ENCODE measurements at regions not wholly inside any gene's neighbourhood (a gene's known extent, or its start where the extent isn't known, plus 50 kb on each side); places are given as distances from the start of the nearest gene placed in this dataset.

- H3K4me3 ChIP-seq (ENCODE audit: low read depth, low read length): no peak overlapping the region
- no peak for TF ChIP-seq CTCF (IDR thresholded peaks at IDR 0.05; ENCODE audit: insufficient read depth, low read length)
- DNase-seq (ENCODE audit: low read depth): no peak
These were observed 134.5 kb downstream of the PAX1 start for GRCh38 chr20:21839982-21840381.

GRCh38 chr20:21836346-21836745 lies 130.9 kb downstream of the PAX1 start:
- no peak overlapping the region for H3K4me3 ChIP-seq (ENCODE audit: low read depth, low read length)

GRCh38 chr20:21835042-21835441 lies 129.6 kb downstream of the PAX1 start:
- TF ChIP-seq CTCF (IDR thresholded peaks at IDR 0.05; ENCODE audit: insufficient read depth, low read length): no peak
- H3K4me3 ChIP-seq (ENCODE audit: low read depth, low read length): no peak overlapping the region
- DNase-seq (ENCODE audit: low read depth): no peak

More at GRCh38 chr20:21836346-21836745, 130.9 kb downstream of the PAX1 start:
- no peak for DNase-seq (ENCODE audit: low read depth)
- no peak for TF ChIP-seq CTCF (IDR thresholded peaks at IDR 0.05; ENCODE audit: insufficient read depth, low read length)

- DNase-seq (ENCODE audit: low read depth): no peak
- TF ChIP-seq CTCF (IDR thresholded peaks at IDR 0.05; ENCODE audit: insufficient read depth, low read length): no peak
- no peak overlapping the region for H3K4me3 ChIP-seq (ENCODE audit: low read depth, low read length)
These were observed 127.2 kb downstream of the PAX1 start for GRCh38 chr20:21832442-21833385.

GRCh38 chr20:21826976-21827375 lies 121.5 kb downstream of the PAX1 start:
- DNase-seq (ENCODE audit: low read depth): no peak
- TF ChIP-seq CTCF (IDR thresholded peaks at IDR 0.05; ENCODE audit: insufficient read depth, low read length): no peak
- H3K4me3 ChIP-seq (ENCODE audit: low read depth, low read length): no peak overlapping the region

GRCh38 chr20:21821358-21821757 lies 115.9 kb downstream of the PAX1 start:
- no peak for TF ChIP-seq CTCF (IDR thresholded peaks at IDR 0.05; ENCODE audit: insufficient read depth, low read length)
- H3K4me3 ChIP-seq (ENCODE audit: low read depth, low read length): no peak overlapping the region
- no peak for DNase-seq (ENCODE audit: low read depth)

Measured in fibroblast of the aortic adventitia (primary cell).